NB4 (cell line): ENCODE measurements at regions not wholly inside any gene's neighbourhood (a gene's known extent, or its start where the extent isn't known, plus 50 kb on each side); places are given as distances from the start of the nearest gene placed in this dataset.

Experiments
- CTCF ChIP-seq: IDR thresholded peaks from one replicate; pipeline ENCODE4 v1.5.1; 2012; ENCODE audit warnings: low read depth, low read length
- MAX ChIP-seq: IDR thresholded peaks from 2 replicates; pipeline ENCODE4 v1.6.1; 2011; ENCODE audit warnings: low read depth, low read length
- MYC ChIP-seq: IDR thresholded peaks from 2 replicates; pipeline ENCODE4 v1.6.1; 2011; ENCODE audit warnings: low read depth, low read length
- POLR2A ChIP-seq: IDR thresholded peaks from 2 replicates; pipeline ENCODE4 v1.6.1; 2011; ENCODE audit warnings: mild to moderate bottlenecking; ENCODE audit not compliant: insufficient read length; ENCODE audit errors: extremely low read depth

GRCh38 chr9:18183974-18184373 is 290.0 kb upstream of the ADAMTSL1 start:
- TF ChIP-seq CTCF (no peak), POLR2A (no peak), MAX (no peak), MYC (no peak)
